HepG2 (cell line): ENCODE measurements at regions not wholly inside any gene's neighbourhood (a gene's known extent, or its start where the extent isn't known, plus 50 kb on each side); places are given as distances from the start of the nearest gene placed in this dataset.

ENCODE experiments used
- ATAC-seq: fragments of 200-7000 bp; cut with Tn5 transposase; 3 replicates; pipeline ENCODE4 v1.9.1; 2020; ENCODE audit warnings: mild to moderate bottlenecking, moderate library complexity
- BruUV-seq: library from RNA; stranded (reverse); fragments of 400-500 nt; replicated peaks from 2 replicates; lab custom pipeline; 2021; lab: Mats Ljungman, UMichigan
- CTCF ChIA-PET: fragments of 300-600 bp; formaldehyde crosslinking; extraction: SDS; loops from one replicate; lab custom pipeline; 2021; ENCODE audit warnings: low total read pairs, inconsistent platforms, low intra/inter-chr PET ratio; lab: Yijun Ruan, JAX
- POLR2A ChIA-PET: fragments of 350-600 bp; sonication (Branson Sonifier 250); formaldehyde crosslinking; loops from one replicate; lab custom pipeline; 2020; ENCODE audit warnings: antibody characterized with exemption, inconsistent platforms; lab: Yijun Ruan, JAX
- DNase-seq: peaks from one replicate; pipeline ENCODE4 v3.0.0-alpha.2; 2015; ENCODE audit warnings: low spot score
- FAIRE-seq: peaks from 3 replicates; lab custom pipeline; 2011; peaks lifted over from hg19 to GRCh38; lab: Jason Lieb, UNC
- H2AFZ ChIP-seq: one replicate; pipeline ENCODE4 v1.6.1; 2011; ENCODE audit warnings: low read length, inconsistent platforms
- H3K27ac ChIP-seq: fragments of 300-600 bp; 3 replicates; pipeline ENCODE4 v1.8.0; 2011; ENCODE audit warnings: mixed run types, mild to moderate bottlenecking, mixed read lengths, low read length, inconsistent platforms; ENCODE audit not compliant: insufficient read depth; ENCODE audit errors: extremely low read length
- H3K27me3 ChIP-seq, 2 experiments: fragments of 200-600 bp in 1 of 2; 2 replicates in 1 of 2; 3 replicates in 1 of 2; pipeline versions ENCODE4 v1.6.0 to v1.8.0; 2011; ENCODE audit warnings: low read length in 2 of 2, mild to moderate bottlenecking in 2 of 2, moderate library complexity in 2 of 2, inconsistent platforms in 1 of 2; ENCODE audit not compliant: insufficient read depth in 2 of 2, control insufficient read depth in 1 of 2
- H3K36me3 ChIP-seq, 2 experiments: fragments of 200-600 bp in 1 of 2; replicated peaks in 1 of 2; 2 replicates in 1 of 2; 3 replicates in 1 of 2; pipeline versions ENCODE4 v1.5.1 to v1.8.0; 2011; ENCODE audit warnings: low read length in 2 of 2, inconsistent platforms in 1 of 2; ENCODE audit not compliant: insufficient read depth in 2 of 2, control insufficient read depth in 1 of 2
- H3K4me1 ChIP-seq: 2 replicates; pipeline ENCODE4 v1.5.1; 2012; ENCODE audit warnings: low read length, inconsistent platforms; ENCODE audit not compliant: insufficient read depth
- H3K4me2 ChIP-seq: 2 replicates; pipeline ENCODE4 v1.6.0; 2011; ENCODE audit warnings: low read depth, low read length, inconsistent platforms
- H3K4me3 ChIP-seq, 3 experiments: fragments of 200-600 bp in 1 of 3; sonication (generic), shearing (Covaris generic) in 1 of 3; replicated peaks in 1 of 3; 2 replicates each; pipeline ENCODE4 v1.5.1; 2011 to 2016; ENCODE audit warnings: low read length in 3 of 3, inconsistent platforms in 2 of 3, low read depth in 2 of 3, mild to moderate bottlenecking in 2 of 3, control low read depth in 1 of 3, mixed read lengths in 1 of 3; ENCODE audit not compliant: insufficient read depth in 1 of 3
- H3K79me2 ChIP-seq: one replicate; pipeline ENCODE4 v1.6.1; 2011; ENCODE audit warnings: low read length, inconsistent platforms; ENCODE audit not compliant: insufficient read depth
- H3K9ac ChIP-seq: 2 replicates; pipeline ENCODE4 v1.6.0; 2011; ENCODE audit warnings: mild to moderate bottlenecking, low read depth, low read length, inconsistent platforms; ENCODE audit not compliant: insufficient read depth
- H3K9me3 ChIP-seq: 2 replicates; pipeline ENCODE4 v1.5.1; 2012; ENCODE audit warnings: mild to moderate bottlenecking, low read length
- H4K20me1 ChIP-seq: 2 replicates; pipeline ENCODE4 v1.6.0; 2011; ENCODE audit warnings: inconsistent platforms, mild to moderate bottlenecking, low read length, moderate library complexity; ENCODE audit not compliant: insufficient read depth
- ATF1 ChIP-seq: IDR thresholded peaks from 2 replicates; pipeline ENCODE4 v1.6.1; 2016; ENCODE audit warnings: mild to moderate bottlenecking, control low read depth
- CREM ChIP-seq, 2 experiments: sonication (generic) in 1 of 2; formaldehyde crosslinking in 1 of 2; IDR thresholded peaks; 2 replicates each; pipeline versions ENCODE4 v1.4.0 to v1.6.1; 2016 to 2020; ENCODE audit warnings: antibody characterized with exemption in 1 of 2, mild to moderate bottlenecking in 1 of 2, missing genetic modification reagents in 1 of 2
- FLYWCH1 ChIP-seq: sonication (generic); formaldehyde crosslinking; IDR thresholded peaks from 2 replicates; pipeline ENCODE4 v1.8.1; 2023; ENCODE audit warnings: mild to moderate bottlenecking, missing genetic modification reagents
- GATAD1 ChIP-seq: IDR thresholded peaks from 2 replicates; pipeline ENCODE4 v1.6.1; 2016; ENCODE audit warnings: missing genetic modification reagents, missing compliant biosample characterization
- HDAC6 ChIP-seq: fragments of 200-600 bp; sonication (generic); IDR thresholded peaks from 2 replicates; pipeline ENCODE4 v1.7.0; 2017; ENCODE audit warnings: mild to moderate bottlenecking, antibody characterized with exemption, low read length, low read depth
- MYNN ChIP-seq: sonication (generic); formaldehyde crosslinking; IDR thresholded peaks from 2 replicates; pipeline ENCODE4 v1.4.0; 2020; ENCODE audit warnings: mild to moderate bottlenecking, low read depth, missing genetic modification reagents
- NFIB ChIP-seq: sonication (generic); formaldehyde crosslinking; IDR thresholded peaks from 2 replicates; pipeline ENCODE4 v1.9.0; 2021; ENCODE audit warnings: missing genetic modification reagents, mild to moderate bottlenecking, borderline replicate concordance
- REXO4 ChIP-seq: sonication (generic); formaldehyde crosslinking; IDR thresholded peaks from 2 replicates; pipeline ENCODE4 v1.8.0; 2022; ENCODE audit warnings: missing genetic modification reagents, mild to moderate bottlenecking, borderline replicate concordance
- TBL1XR1 ChIP-seq: fragments of 150-350 bp; IDR thresholded peaks from 2 replicates; pipeline ENCODE4 v1.6.1; 2014; ENCODE audit warnings: borderline replicate concordance, low read length; ENCODE audit not compliant: partially characterized antibody
- TRIM24 ChIP-seq: sonication (generic); formaldehyde crosslinking; IDR thresholded peaks from 2 replicates; pipeline ENCODE4 v1.8.0; 2022; ENCODE audit warnings: mild to moderate bottlenecking, missing genetic modification reagents
- ZFP1 ChIP-seq: IDR thresholded peaks from 2 replicates; pipeline ENCODE4 v1.6.1; 2016
- ZNF644 ChIP-seq: IDR thresholded peaks from 2 replicates; pipeline ENCODE4 v1.6.1; 2016; ENCODE audit warnings: low read depth
- ZSCAN12 ChIP-seq: sonication (generic); formaldehyde crosslinking; IDR thresholded peaks from 2 replicates; pipeline ENCODE4 v1.9.0; 2021; ENCODE audit warnings: mild to moderate bottlenecking, missing genetic modification reagents
- WGBS: methylation state at CpG from one replicate; pipeline ENCODE4 v1.1.6; 2017; ENCODE audit warnings: low lambda C conversion rate; 5-methylcytosine and 5-hydroxymethylcytosine counted together
- in situ Hi-C: cut with HindIII; loops from 2 replicates; pipeline ENCODE4 v1.10.0; 2017; ENCODE audit warnings: low pct_unique_long_range_greater_than_20kb; ENCODE audit not compliant: extremely low pct_ligation_motif_present
- intact Hi-C: fragments of 100-400 bp; cut with micrococcal nuclease; formaldehyde crosslinking; loops from one replicate; pipeline ENCODE4 v1.10.0; 2022; ENCODE audit not compliant: unreplicated experiment
- TF ChIP-seq, protein P1 (sequence below): sonication (generic); formaldehyde crosslinking; IDR thresholded peaks from 2 replicates; pipeline ENCODE4 v1.8.1; 2023; ENCODE audit warnings: mild to moderate bottlenecking, moderate library complexity, missing genetic modification reagents

DNA sequence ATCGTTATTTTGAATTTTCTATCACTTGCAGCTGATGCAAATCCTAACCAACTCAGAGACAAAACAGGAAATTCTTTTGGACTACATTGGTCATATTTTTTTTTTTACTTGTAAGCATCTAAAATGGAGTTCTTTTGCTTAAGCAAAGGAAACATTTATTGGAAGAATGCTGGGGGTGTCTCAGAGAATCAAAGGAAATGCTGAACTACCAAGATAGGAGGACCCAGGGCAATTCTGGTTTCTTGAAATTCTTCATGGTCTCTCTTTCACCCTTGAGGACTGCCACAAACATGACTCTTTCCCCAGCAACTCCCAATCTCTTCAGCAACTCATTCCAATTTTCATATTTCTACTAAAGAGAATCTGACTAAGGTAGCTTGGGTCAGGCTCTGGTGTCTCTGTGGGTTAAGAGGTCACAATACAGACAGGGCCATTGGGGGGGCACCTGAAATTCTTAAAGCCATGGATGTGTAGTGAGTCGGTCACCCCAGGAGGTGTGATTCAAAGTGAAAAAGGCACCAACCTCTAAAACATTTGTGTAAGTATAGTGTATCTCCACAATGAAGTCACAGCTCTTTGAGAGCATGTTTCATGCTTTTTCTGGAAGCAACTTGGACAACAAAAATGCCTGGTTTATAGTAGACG, 171.1 kb upstream of the FGGY start:
- ATAC-seq (no peak), FAIRE-seq (no peak), DNase-seq (no peak)
- no peak overlapping the region for H3K4me2 ChIP-seq
- no peaks in the 10 kb centered on the region for H3K79me2 ChIP-seq
- no peak overlapping the region for H3K27ac ChIP-seq
- H3K36me3 ChIP-seq = no peaks in the 10 kb centered on the region
- no peak for TF ChIP-seq ZNF644 (CRISPR knock-in tag)
- no peak for TF ChIP-seq ATF1 (CRISPR knock-in tag)
- TF ChIP-seq GATAD1 (CRISPR knock-in tag) = no peak
- no peak for TF ChIP-seq ZSCAN12
- H3K4me3 ChIP-seq = no peak overlapping the region
- intact Hi-C loops = no loop called here
- no peaks in the 10 kb centered on the region; a peak in 1 of 5 replicates for H3K27me3 ChIP-seq
- no peaks in the 10 kb centered on the region for H3K9me3 ChIP-seq
- WGBS = 34% methylated on average over 3 of the region's 3 CpGs
- BruUV-seq = no TSS peak
- ChIA-PET POLR2A (no interaction called here), CTCF (no interaction called here)
- H3K9ac ChIP-seq = no peak overlapping the region
- in situ Hi-C loops = no loop called here
- H4K20me1 ChIP-seq = no peaks in the 10 kb centered on the region
- H3K4me1 ChIP-seq = no peaks in the 10 kb centered on the region
- no peak overlapping the region for H2AFZ ChIP-seq

DNA sequence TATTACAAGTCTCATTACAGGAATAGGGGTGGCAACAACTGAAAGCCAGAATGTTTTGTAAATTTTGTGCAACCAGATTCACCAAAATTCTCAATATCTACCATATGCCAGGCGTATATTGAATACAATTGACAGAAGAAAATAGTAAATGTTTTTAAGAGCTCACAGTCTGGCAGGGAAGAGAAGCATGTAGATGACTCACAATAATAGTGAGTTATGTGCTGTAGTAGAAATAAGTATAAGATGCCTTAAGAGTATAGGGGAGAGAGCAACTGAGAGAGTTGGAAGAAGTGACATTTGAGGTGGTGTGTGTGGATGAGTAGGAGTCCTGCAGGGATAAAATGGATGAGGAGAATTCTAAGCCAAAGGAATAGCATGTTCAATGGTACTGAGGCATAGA, 170.5 kb upstream of the FGGY start:
- Histone ChIP-seq H3K27ac (no peak overlapping the region), H2AFZ (no peak overlapping the region), H3K27me3 (no peaks in the 10 kb centered on the region; a peak in 1 of 5 replicates)
- CTCF ChIA-PET = no interaction called here
- no peak for FAIRE-seq
- in situ Hi-C loops = no loop called here
- BruUV-seq = no TSS peak
- TF ChIP-seq TRIM24 (CRISPR knock-in tag) = no peak
- no peak for TF ChIP-seq HDAC6
- no peak for TF ChIP-seq MYNN (CRISPR knock-in tag)
- TF ChIP-seq ATF1 (CRISPR knock-in tag) = no peak
- TF ChIP-seq ZFP1 (CRISPR knock-in tag) = no peak
- no peak for TF ChIP-seq REXO4 (CRISPR knock-in tag)
- no peak for TF ChIP-seq TBL1XR1
- TF ChIP-seq, protein P1, sequence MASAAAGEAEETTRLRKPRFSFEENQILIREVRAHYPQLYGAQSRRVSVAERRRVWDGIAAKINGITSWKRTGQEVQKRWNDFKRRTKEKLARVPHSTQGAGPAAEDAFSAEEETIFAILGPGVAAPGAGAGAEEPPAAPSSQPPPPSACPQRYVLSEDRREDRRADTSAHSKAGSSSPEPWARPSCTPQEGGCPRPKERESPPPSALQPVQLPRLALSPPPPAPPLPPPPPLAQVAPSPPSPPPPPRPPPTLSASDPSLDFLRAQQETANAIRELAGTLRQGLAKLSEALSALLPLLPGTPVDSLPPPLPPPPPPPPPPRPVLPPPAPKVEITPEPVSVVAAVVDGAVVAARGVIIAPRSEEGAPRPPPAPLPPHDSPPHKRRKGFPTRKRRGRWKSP (CRISPR knock-in tag) = no peak
- no peak for TF ChIP-seq CREM (IDR thresholded peaks at IDR 0.05)
- TF ChIP-seq CREM (CRISPR knock-in tag; IDR thresholded peaks at IDR 0.05) = no peak
- TF ChIP-seq FLYWCH1 (CRISPR knock-in tag) = no peak
- TF ChIP-seq NFIB (CRISPR knock-in tag) = no peak
- TF ChIP-seq, all 625 proteins: peak for 0
- Histone ChIP-seq H3K9ac (no peak overlapping the region), H3K4me2 (no peak overlapping the region), H3K79me2 (no peaks in the 10 kb centered on the region), H3K4me1 (no peaks in the 10 kb centered on the region), H3K36me3 (no peaks in the 10 kb centered on the region), H4K20me1 (no peaks in the 10 kb centered on the region), H3K9me3 (no peaks in the 10 kb centered on the region), H3K4me3 (no peak overlapping the region)
- intact Hi-C loops = no loop called here
- no peak for ATAC-seq
- DNase-seq = no peak
- WGBS = 6% methylated on average over 1 of the region's 1 CpG
- POLR2A ChIA-PET = no interaction called here
